Transverse colon (tissue), 4 donors: ENCODE measurements at regions not wholly inside any gene's neighbourhood (a gene's known extent, or its start where the extent isn't known, plus 50 kb on each side); places are given as distances from the start of the nearest gene placed in this dataset.

Experiments
- DNase-seq: peaks from one replicate; pipeline ENCODE4 v3.0.0-alpha.2; 2019
- H3K27ac ChIP-seq, 4 donors: fragments of 200-600 bp; sonication (generic); 2 replicates each; pipeline ENCODE4 v1.5.1; 2016 to 2018; ENCODE audit warnings: inconsistent platforms in 4 of 4
- H3K27me3 ChIP-seq: fragments of 200-600 bp; sonication (generic); 2 replicates; pipeline ENCODE4 v1.5.1; 2017; ENCODE audit warnings: inconsistent platforms
- H3K36me3 ChIP-seq, 4 donors: fragments of 200-600 bp; sonication (generic); 2 replicates each; pipeline ENCODE4 v1.5.1; 2017 to 2019; ENCODE audit warnings: inconsistent platforms in 4 of 4
- H3K4me1 ChIP-seq, 4 donors: fragments of 200-600 bp; sonication (generic); 2 replicates each; pipeline ENCODE4 v1.5.1; 2017 to 2020; ENCODE audit warnings: inconsistent platforms in 4 of 4
- H3K4me3 ChIP-seq, 4 donors: fragments of 200-600 bp; sonication (generic); 1 replicate in 1 of 4; 2 replicates in 3 of 4; pipeline versions ENCODE4 v1.5.1 to v1.6.1; 2017 to 2019; ENCODE audit warnings: inconsistent platforms in 4 of 4
- H3K9me3 ChIP-seq, 2 donors: fragments of 200-600 bp; sonication (generic); 2 replicates each; pipeline ENCODE4 v1.5.1; 2017 to 2019; ENCODE audit warnings: inconsistent platforms in 2 of 2
- EP300 ChIP-seq: sonication (generic); formaldehyde crosslinking; IDR thresholded peaks from one replicate; pipeline ENCODE4 v1.6.1; 2017; ENCODE audit warnings: antibody characterized with exemption, low read depth
- POLR2A ChIP-seq: fragments of 450-650 bp; IDR thresholded peaks from one replicate; pipeline ENCODE4 v1.6.1; 2016; ENCODE audit warnings: antibody characterized with exemption, mild to moderate bottlenecking, moderate library complexity
- POLR2AphosphoS5 ChIP-seq, 3 donors: sonication (generic); formaldehyde crosslinking; IDR thresholded peaks; one replicate each; pipeline ENCODE4 v1.6.1; 2016; ENCODE audit warnings: antibody characterized with exemption in 3 of 3
- WGBS, 2 donors: methylation state at CpG; one replicate each; pipeline ENCODE4 v1.1.5; 2018; ENCODE audit warnings: low coverage in 1 of 2; 5-methylcytosine and 5-hydroxymethylcytosine counted together
- in situ Hi-C, 4 donors: fragments of 200-750 bp; cut with MboI; loops; one replicate each; pipeline versions ENCODE4 v1.15.0 to v1.15.1; 2017; ENCODE audit warnings: low sequenced_read_pairs in 3 of 4, low pct_ligation_motif_present in 1 of 4, low pct_unique_long_range_greater_than_20kb in 1 of 4
- intact Hi-C: fragments of 100-400 bp; cut with DNase I; formaldehyde crosslinking; loops from one replicate; pipeline ENCODE4 v1.15.1; 2023; ENCODE audit warnings: low total_unique reads
- TF ChIP-seq, protein P1 (sequence below), 5 experiments: fragments of 200-600 bp in 3 of 5; fragments of 450-650 bp in 2 of 5; sonication (generic) in 3 of 5; IDR thresholded peaks; 1 replicate in 2 of 5; 2 replicates in 3 of 5; pipeline ENCODE4 v1.5.1; 2016 to 2017; ENCODE audit warnings: antibody characterized with exemption in 5 of 5, inconsistent platforms in 3 of 5, mild to moderate bottlenecking in 2 of 5, moderate library complexity in 1 of 5

DNA sequence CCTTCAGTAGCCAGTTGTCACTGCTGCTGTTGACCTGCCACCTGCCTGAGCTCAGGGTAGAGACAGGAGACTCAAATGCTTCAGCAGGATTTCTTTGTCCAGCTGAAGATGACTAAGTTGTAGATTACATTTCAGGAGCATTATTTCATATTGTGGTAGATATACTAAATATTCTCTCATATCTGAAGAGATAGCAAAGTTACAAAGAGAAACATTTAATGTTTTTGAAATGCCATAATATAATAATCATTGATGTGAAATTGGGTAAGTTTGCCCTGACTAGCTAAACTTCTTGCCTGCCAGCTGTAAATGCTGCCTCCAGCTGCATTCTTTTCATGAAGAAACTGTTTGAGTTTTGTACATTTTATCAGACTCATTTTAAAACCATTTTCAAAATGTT, 247.6 kb upstream of the CNKSR2 start:
- in situ Hi-C loops: no loop called here
- DNase-seq: no peak
- Histone ChIP-seq H3K27me3 (no peaks in the 10 kb centered on the region), H3K36me3 (no peaks in the 10 kb centered on the region), H3K4me1 (no peaks in the 10 kb centered on the region), H3K27ac (no peak overlapping the region), H3K4me3 (no peak overlapping the region), H3K9me3 (no peaks in the 10 kb centered on the region)
- TF ChIP-seq EP300 (no peak), POLR2A (no peak), POLR2AphosphoS5 (IDR thresholded peaks at IDR 0.05) (no peak)
- TF ChIP-seq, protein P1, sequence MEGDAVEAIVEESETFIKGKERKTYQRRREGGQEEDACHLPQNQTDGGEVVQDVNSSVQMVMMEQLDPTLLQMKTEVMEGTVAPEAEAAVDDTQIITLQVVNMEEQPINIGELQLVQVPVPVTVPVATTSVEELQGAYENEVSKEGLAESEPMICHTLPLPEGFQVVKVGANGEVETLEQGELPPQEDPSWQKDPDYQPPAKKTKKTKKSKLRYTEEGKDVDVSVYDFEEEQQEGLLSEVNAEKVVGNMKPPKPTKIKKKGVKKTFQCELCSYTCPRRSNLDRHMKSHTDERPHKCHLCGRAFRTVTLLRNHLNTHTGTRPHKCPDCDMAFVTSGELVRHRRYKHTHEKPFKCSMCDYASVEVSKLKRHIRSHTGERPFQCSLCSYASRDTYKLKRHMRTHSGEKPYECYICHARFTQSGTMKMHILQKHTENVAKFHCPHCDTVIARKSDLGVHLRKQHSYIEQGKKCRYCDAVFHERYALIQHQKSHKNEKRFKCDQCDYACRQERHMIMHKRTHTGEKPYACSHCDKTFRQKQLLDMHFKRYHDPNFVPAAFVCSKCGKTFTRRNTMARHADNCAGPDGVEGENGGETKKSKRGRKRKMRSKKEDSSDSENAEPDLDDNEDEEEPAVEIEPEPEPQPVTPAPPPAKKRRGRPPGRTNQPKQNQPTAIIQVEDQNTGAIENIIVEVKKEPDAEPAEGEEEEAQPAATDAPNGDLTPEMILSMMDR (IDR thresholded peaks at IDR 0.05): no peak
- intact Hi-C loops: no loop called here

DNA sequence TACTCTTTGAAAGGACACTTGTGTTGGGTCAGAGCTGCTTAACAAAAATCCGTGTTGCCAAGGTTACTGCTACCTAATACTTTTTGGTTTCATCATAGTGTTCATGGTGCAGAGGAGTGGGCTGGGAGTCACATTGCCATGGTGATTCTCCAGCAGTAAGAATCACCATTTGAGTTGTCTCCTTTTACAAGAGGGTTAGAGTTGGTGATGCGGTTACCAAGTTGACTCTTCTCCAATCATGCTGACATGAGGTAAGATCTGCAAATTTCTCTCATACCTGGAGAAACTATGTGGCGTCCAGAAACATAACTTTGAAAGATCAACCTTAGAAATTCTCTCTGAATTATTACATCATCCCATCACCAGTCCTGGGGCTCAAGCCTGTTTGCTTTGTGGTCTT, 242.9 kb upstream of the CNKSR2 start:
- 70 to 80% methylated on average over 2 to 3 of the region's 3 CpGs for WGBS, 2 donors

DNA sequence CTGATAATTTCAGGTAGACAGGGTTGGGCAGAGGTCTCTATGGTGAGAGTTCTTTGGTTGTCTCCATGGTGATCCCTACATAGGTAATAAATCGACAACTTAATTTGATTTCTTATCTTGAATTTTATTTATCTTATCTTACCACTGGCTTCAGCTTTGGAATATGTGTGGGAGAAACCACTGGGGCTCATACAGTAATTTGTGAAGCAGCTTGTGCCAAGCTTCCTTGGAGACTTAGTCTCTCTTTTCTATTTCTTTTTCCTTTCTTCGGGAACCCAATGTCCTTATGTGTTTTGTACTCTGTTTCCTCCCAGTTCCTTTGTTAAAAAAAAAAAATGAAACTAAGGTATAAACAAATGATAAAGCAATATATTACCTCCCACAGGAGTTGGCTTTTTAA, 242.4 kb upstream of the CNKSR2 start:
- no peaks in the 10 kb centered on the region for H3K4me1 ChIP-seq
- H3K9me3 ChIP-seq: no peaks in the 10 kb centered on the region
- no peak for DNase-seq
- TF ChIP-seq EP300 (no peak), POLR2AphosphoS5 (IDR thresholded peaks at IDR 0.05) (no peak), POLR2A (no peak)
- TF ChIP-seq, protein P1 (IDR thresholded peaks at IDR 0.05): no peak
- 80 to 84% methylated on average over 2 of the region's 2 CpGs for WGBS, 2 donors
- H3K27me3 ChIP-seq: no peaks in the 10 kb centered on the region
- no peak overlapping the region for H3K4me3 ChIP-seq
- intact Hi-C loops (no loop called here), in situ Hi-C loops (no loop called here)
- H3K27ac ChIP-seq: no peak overlapping the region
- H3K36me3 ChIP-seq: no peaks in the 10 kb centered on the region

More for the DNA sequence above, 242.9 kb upstream of the CNKSR2 start:
- H3K4me1 ChIP-seq: no peaks in the 10 kb centered on the region
- DNase-seq: no peak
- no peaks in the 10 kb centered on the region for H3K36me3 ChIP-seq
- H3K27ac ChIP-seq: no peak overlapping the region
- no peak overlapping the region for H3K4me3 ChIP-seq
- intact Hi-C loops (no loop called here), in situ Hi-C loops (no loop called here)
- TF ChIP-seq POLR2AphosphoS5 (IDR thresholded peaks at IDR 0.05): no peak
- TF ChIP-seq EP300: no peak
- TF ChIP-seq POLR2A: no peak
- TF ChIP-seq, protein P1 (IDR thresholded peaks at IDR 0.05): no peak
- H3K27me3 ChIP-seq: no peaks in the 10 kb centered on the region
- H3K9me3 ChIP-seq: no peaks in the 10 kb centered on the region

DNA sequence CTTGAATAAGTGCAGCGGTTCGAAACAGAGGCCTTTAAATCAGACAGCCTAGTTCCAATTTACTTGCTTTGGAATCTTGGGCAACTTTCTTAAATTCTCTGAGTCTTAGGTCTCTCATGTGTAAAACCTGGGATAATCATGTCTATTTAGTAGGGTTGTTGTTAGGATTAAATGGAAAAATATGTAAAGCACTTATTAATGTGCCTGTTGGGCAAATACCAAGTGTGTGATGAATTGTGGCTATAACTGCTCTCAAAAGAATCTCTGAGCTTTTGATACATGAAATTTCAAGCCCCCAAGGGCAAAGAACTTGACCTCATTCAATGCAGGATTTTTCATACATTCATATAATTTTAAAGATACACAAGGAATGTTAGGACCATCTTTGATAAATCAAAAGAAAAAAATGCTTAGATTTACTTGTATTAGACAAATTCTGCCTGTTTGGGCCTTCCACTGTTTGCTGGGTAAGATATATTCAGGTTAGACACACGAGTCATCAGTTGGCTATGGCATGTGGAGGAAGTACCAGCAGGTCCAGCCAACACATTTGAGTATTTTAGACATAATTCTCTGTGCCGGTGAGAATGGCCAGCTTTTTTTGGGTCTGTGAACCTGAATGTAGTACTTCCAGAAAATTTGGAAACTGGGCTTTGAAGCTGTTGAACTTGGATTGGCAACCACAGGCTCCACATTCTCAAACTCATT, 241.4 kb upstream of the CNKSR2 start:
- H3K9me3 ChIP-seq: no peaks in the 10 kb centered on the region
- no peaks in the 10 kb centered on the region for H3K36me3 ChIP-seq
- H3K27ac ChIP-seq: no peak overlapping the region
- no peak overlapping the region for H3K4me3 ChIP-seq
- H3K4me1 ChIP-seq: no peaks in the 10 kb centered on the region
- TF ChIP-seq POLR2A (no peak), POLR2AphosphoS5 (IDR thresholded peaks at IDR 0.05) (no peak), EP300 (no peak)
- TF ChIP-seq, protein P1 (IDR thresholded peaks at IDR 0.05): no peak
- intact Hi-C loops (no loop called here), in situ Hi-C loops (no loop called here)
- no peak for DNase-seq
- H3K27me3 ChIP-seq: no peaks in the 10 kb centered on the region
- WGBS, 2 donors: 75% methylated on average over 4 of the region's 4 CpGs; no CpG with 5 or more reads in 1 of the 2 donors
